ENCODE measurements at regions not wholly inside any gene's neighbourhood (a gene's known extent, or its start where the extent isn't known, plus 50 kb on each side); places are given as distances from the start of the nearest gene placed in this dataset.

- no peak for DNase-seq (ENCODE audit: low read depth)
These were observed 402.5 kb upstream of the TRIB2 start for GRCh38 chr2:12314127-12314760.

DNA sequence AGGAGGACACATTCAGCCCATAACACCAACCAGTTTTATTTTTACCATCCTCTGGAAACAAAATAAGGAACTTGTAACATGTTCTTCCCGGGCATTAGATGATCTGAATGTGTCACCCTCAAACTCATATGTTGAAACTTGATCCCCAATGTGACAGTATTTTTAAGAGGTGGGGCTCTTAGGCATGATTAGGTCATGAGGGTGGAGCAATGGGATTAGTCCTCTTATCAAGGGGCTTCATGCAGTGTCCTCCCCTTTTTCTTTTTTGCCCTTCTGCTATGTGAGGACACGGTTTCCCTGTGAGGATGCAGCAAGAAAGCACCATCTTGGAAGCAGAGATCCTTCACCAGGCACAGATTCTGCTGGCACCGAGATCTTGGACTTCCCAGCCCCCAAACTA is 401.5 kb upstream of the TRIB2 start:
- no peak for DNase-seq (ENCODE audit: low read depth)

- no peak for DNase-seq (ENCODE audit: low read depth)
These were observed 400.3 kb upstream of the TRIB2 start for GRCh38 chr2:12316476-12316875.

- no peak for DNase-seq (ENCODE audit: low read depth)
These were observed 399.4 kb upstream of the TRIB2 start for GRCh38 chr2:12317286-12317685.

- DNase-seq (ENCODE audit: low read depth): peak; percentile 96
These were observed 398.8 kb upstream of the TRIB2 start for GRCh38 chr2:12317814-12318426.

DNA sequence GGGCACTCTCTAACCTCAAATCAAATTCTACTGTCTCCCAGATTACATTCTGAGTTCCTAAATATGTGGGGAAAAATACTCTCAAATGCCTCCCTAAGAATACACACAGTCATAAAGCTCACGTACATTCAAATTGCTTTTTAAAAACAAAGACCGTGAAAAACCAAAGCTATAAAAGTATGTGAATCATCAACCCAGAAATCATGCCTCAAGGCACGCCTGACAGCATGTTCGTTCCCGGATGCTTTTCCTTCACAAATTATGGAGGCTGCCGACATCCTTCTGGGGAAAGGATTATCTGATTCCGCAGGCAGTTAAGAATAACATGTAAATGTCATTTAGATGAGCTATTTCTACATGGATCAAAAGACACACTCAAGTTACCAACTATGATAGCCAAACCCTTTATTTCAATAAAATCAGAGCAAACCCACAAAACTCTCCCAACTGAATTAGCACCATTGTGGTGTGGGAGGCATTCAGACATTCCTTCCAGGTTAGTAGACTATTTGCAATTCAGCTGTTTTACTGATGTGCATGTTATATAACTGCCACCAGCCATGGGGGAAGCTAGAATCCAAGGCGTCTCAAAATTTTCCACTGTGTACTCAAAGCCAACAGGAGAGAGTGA is 398.2 kb upstream of the TRIB2 start:
- peak; percentile 91 for DNase-seq (ENCODE audit: low read depth)

GRCh38 chr2:12320027-12320734 is 396.6 kb upstream of the TRIB2 start:
- no peak for DNase-seq (ENCODE audit: low read depth)

- DNase-seq (ENCODE audit: low read depth): peak; percentile 98
These were observed 395.6 kb upstream of the TRIB2 start for GRCh38 chr2:12320991-12321641.

DNA sequence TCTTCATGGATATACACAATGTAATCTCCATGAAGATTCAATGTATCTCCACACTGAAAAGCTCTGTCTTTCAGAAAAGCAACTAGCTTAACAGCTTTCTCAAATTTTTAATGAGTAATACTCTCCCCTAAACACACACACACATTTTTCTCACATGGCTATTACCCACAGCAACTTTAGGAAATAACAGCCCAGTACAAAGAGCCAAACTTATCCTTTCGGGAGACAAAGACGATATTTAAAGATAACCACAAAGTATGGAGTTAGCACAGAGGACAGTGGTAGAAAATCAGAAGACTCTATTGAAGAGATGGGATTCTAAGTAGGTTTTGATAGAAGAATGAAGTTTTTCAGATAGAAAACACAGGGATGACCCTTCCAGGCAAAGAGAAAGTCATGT is 394.9 kb upstream of the TRIB2 start:
- peak; percentile 64 for DNase-seq (ENCODE audit: low read depth)

- DNase-seq (ENCODE audit: low read depth): peak; percentile 76
These were observed 390.9 kb upstream of the TRIB2 start for GRCh38 chr2:12325806-12326205.

DNA sequence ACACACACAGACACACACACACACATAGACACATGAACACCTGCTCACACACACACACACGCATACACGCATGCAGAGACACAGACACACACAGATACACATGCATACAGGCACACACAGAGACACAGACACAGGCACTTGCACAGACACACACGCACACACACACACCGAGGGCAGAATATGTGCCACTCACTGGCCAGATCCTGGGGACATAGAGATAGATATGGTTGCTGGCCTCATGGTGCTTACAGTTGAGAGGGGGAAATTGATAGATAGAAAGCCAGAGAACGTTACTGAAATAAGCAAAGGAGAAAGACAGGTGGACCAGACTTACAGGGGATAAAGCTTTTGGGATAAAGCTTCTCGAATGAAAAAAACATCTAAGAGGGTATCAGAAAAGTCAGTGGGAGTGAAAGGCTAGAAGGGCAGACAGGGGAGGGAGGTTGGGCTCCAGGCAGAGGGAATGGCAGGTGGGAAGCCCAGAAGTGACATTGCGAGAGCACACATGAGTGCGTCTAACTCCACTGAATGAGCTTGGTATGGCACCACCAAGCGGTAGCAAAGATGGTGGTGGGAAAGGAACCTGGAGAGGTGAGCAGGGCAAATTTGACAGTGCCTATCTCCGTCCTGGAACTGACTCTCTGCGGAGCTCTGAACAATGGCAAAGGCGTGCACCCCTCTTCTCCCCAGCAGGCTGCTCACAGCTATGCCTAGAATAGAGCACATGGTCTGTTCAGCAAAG is 390.1 kb upstream of the TRIB2 start:
- DNase-seq (ENCODE audit: low read depth): no peak

DNA sequence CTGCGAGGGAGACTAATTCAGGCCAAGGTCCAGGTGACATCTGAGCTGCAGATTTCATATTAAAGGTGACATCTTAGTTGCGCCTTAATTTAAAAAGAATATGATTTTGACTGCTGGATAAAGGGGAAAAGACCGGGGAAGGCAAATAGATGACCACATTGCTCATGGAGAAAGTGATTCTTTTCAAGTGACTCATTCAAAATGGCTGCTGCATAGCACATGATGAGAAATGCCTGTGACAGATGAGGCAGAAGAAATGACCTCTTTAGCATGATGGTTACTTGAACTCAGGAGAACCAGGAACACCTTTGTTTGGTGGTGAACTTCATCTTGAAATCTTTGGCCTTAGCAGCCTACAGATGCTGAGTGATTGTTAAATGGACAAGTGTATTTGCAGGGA is 385.8 kb upstream of the TRIB2 start:
- DNase-seq (ENCODE audit: low read depth): peak; percentile 73

DNA sequence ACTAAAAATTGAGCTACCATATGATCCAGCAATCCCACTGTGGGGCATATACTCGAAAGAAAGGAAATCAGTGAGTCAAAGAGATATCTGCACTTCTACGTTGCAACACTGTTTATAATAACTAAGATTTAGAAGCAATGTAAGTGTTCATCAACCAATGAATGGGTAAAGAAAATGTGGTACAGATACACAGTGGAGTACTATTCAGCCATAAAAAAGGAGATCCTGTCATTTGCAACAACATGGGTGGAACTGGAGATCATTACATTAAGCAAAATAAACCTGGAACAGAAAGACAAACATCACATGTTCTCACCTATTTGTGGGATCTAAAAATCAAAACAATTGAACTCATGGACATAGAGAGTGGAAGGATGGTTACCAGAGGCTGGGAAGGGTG is 385.0 kb upstream of the TRIB2 start:
- no peak for DNase-seq (ENCODE audit: low read depth)

GRCh38 chr2:12333293-12333692 is 383.4 kb upstream of the TRIB2 start:
- DNase-seq (ENCODE audit: low read depth): no peak

DNA sequence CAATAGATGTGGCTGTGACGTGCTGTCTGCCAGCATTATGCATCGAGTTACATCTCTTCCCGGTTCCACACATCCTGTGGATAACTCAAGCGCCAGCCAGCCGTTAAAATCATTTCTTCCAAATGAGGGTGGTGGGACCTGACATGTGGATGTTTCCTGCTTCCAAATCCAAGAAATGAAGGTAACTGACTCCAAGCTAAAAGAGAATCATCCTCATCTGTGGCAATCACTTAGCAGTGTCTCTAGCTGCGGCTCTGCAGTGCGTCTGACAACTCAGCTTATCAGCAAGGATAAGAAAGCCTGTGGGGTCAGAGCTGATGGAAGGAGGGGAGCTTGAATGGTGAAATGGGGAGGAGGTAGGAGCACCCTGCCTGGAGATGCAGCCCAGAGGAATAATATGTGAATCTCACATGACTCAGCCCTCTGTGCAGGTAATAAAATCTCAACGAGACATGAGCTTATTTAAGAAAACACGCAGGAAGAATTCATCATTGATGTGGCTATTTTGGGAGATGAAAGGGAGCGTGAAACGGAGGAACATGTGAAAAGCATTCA is 382.2 kb upstream of the TRIB2 start:
- no peak for DNase-seq (ENCODE audit: low read depth)

GRCh38 chr2:12335131-12335530 is 381.6 kb upstream of the TRIB2 start:
- no peak for DNase-seq (ENCODE audit: low read depth)

DNA sequence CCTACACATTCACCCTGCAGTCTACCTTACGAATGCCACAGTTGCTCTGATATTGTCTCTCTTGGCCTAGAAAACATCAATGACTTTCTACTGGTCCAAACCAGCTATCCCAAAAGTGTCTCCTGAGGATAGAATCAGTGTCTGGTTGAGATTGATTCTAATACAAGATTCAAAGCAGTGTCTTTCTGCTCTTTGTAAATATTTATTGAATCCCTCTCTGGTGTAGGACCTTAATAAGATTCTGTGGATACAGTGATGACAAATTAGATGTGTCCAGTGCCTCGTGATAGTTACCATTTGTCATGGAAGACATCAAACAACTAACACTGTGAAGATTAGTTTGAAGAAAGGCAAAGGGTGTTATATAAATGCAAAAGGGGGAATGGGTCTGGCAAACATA is 380.7 kb upstream of the TRIB2 start:
- DNase-seq (ENCODE audit: low read depth): no peak

DNA sequence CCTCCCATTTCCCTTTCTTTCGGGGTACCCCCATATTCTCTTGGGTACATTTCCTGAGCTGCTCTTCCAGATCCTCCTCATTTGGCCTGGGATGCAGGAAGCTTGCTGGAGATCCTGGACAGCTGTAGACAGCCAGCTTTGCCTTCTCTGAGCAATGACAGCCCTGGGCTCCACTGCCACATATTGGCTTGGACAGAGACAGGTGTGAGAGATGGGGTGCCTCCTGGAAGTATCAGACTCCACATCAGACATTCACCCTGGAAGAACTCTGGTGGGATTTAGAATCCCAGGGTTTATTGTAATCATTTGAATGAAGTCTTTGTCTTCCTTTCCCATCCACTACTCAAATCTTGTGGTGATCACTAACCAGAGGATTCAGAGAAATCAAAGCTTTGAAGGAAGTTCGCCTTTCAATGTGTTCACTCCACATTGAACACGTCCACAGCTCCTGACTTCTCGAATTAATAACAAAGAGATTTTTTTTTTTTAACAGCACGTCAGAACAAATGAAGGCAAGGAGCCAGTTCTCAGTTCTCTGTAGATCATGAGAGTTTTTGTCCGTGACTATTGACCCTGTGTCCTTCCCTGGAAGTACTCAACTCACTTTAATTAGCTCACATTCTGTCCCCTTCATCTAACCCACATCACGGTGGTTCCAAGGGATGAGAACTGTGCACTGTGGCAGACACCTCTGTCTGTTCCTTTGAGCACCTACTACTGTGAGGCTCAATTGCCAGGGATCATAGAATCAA is 377.6 kb upstream of the TRIB2 start:
- no peak for DNase-seq (ENCODE audit: low read depth)

- peak; percentile 88 for DNase-seq (ENCODE audit: low read depth)
These were observed 376.6 kb upstream of the TRIB2 start for GRCh38 chr2:12340164-12340563.

GRCh38 chr2:12341215-12341614 is 375.5 kb upstream of the TRIB2 start:
- DNase-seq (ENCODE audit: low read depth): no peak

Data from LHCN-M2 (cell line).